DMS153 (cell line): ENCODE measurements at regions not wholly inside any gene's neighbourhood (a gene's known extent, or its start where the extent isn't known, plus 50 kb on each side); places are given as distances from the start of the nearest gene placed in this dataset.
"Not testable (repeated sequence)": the region's sequence is repeated elsewhere in the genome, so short reads cannot be mapped to it uniquely, and the experiment has no call there.

Source experiments
- DNase-seq: peaks from one replicate; lab custom pipeline; 2025; lab: John Stamatoyannopoulos, UW

GRCh38 chr1:209183195-209183594 is 400.3 kb upstream of the CAMK1G start:
- DNase-seq: no peak

GRCh38 chr1:209187589-209187988 is 395.9 kb upstream of the CAMK1G start:
- no peak for DNase-seq

- peak; percentile 6 for DNase-seq
Observed at GRCh38 chr1:209190591-209191261, 392.8 kb upstream of the CAMK1G start.

GRCh38 chr1:209191262-209191634 is 392.3 kb upstream of the CAMK1G start:
- no peak for DNase-seq

- no peak for DNase-seq
Observed at GRCh38 chr1:209196140-209196539, 387.4 kb upstream of the CAMK1G start.

- no peak for DNase-seq
Observed at GRCh38 chr1:209198961-209199750, 384.4 kb upstream of the CAMK1G start.

GRCh38 chr1:209199822-209200221 is 383.7 kb upstream of the CAMK1G start:
- DNase-seq: no peak

GRCh38 chr1:209202321-209202720 is 381.2 kb upstream of the CAMK1G start:
- not testable (repeated sequence) for DNase-seq

GRCh38 chr1:209202830-209203532 is 380.5 kb upstream of the CAMK1G start:
- peak; percentile 47 for DNase-seq

- no peak for DNase-seq
Observed at GRCh38 chr1:209203533-209203895, 380.0 kb upstream of the CAMK1G start.

GRCh38 chr1:209205039-209205438 is 378.5 kb upstream of the CAMK1G start:
- DNase-seq: no peak

GRCh38 chr1:209207126-209207700 is 376.3 kb upstream of the CAMK1G start:
- peak; percentile 42 for DNase-seq

- DNase-seq: peak; percentile 75
Observed at GRCh38 chr1:209207701-209208286, 375.7 kb upstream of the CAMK1G start.

GRCh38 chr1:209208648-209209047 is 374.9 kb upstream of the CAMK1G start:
- no peak for DNase-seq

- no peak for DNase-seq
Observed at GRCh38 chr1:209213989-209214388, 369.5 kb upstream of the CAMK1G start.

GRCh38 chr1:209215826-209216225 is 367.7 kb upstream of the CAMK1G start:
- no peak for DNase-seq

- no peak for DNase-seq
Observed at GRCh38 chr1:209218113-209218512, 365.4 kb upstream of the CAMK1G start.

- no peak for DNase-seq
Observed at GRCh38 chr1:209218981-209219380, 364.5 kb upstream of the CAMK1G start.

GRCh38 chr1:209219791-209220524 is 363.6 kb upstream of the CAMK1G start:
- DNase-seq: no peak

- DNase-seq: no peak
Observed at GRCh38 chr1:209222826-209223225, 360.7 kb upstream of the CAMK1G start.

GRCh38 chr1:209223791-209224190 is 359.7 kb upstream of the CAMK1G start:
- no peak for DNase-seq

- no peak for DNase-seq
Observed at GRCh38 chr1:209224886-209225285, 358.6 kb upstream of the CAMK1G start.
